ENCODE measurements at regions not wholly inside any gene's neighbourhood (a gene's known extent, or its start where the extent isn't known, plus 50 kb on each side); places are given as distances from the start of the nearest gene placed in this dataset.

DNA sequence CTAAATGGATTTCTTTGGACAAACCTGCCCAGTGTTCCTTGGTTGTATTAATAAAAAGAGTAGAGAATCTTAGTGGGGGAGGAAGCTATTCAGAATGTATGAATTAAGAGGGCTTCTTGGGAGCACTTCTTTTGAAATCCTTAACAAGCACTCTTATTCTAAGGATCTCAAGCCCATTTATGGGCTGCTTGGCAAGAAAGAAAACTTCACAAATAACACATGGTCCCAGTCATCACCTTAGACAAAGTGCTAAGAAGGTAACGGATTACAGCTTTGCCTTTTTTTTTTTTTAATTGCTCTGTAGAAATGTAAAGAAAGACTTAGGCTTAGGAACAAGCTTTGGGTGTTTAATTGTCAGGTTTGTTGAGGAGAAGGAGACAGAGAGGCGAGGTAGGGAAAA, 76.6 kb upstream of the IPO9 start:
- H3K9me3 ChIP-seq, result no peaks in the 10 kb centered on the region
- ATAC-seq (peak; percentile 41), DNase-seq (no peak)
- no peaks in the 10 kb centered on the region for H3K36me3 ChIP-seq
- H3K27ac ChIP-seq, result no peak overlapping the region
- TF ChIP-seq, protein P1, sequence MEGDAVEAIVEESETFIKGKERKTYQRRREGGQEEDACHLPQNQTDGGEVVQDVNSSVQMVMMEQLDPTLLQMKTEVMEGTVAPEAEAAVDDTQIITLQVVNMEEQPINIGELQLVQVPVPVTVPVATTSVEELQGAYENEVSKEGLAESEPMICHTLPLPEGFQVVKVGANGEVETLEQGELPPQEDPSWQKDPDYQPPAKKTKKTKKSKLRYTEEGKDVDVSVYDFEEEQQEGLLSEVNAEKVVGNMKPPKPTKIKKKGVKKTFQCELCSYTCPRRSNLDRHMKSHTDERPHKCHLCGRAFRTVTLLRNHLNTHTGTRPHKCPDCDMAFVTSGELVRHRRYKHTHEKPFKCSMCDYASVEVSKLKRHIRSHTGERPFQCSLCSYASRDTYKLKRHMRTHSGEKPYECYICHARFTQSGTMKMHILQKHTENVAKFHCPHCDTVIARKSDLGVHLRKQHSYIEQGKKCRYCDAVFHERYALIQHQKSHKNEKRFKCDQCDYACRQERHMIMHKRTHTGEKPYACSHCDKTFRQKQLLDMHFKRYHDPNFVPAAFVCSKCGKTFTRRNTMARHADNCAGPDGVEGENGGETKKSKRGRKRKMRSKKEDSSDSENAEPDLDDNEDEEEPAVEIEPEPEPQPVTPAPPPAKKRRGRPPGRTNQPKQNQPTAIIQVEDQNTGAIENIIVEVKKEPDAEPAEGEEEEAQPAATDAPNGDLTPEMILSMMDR (IDR thresholded peaks at IDR 0.05), result no peak
- intact Hi-C loops (cut with DNase I), result no loop called here
- H3K27me3 ChIP-seq, result no peaks in the 10 kb centered on the region
- peaks cover 32% of the 10 kb centered on the region for H3K4me1 ChIP-seq
- no peak overlapping the region for H3K4me3 ChIP-seq

DNA sequence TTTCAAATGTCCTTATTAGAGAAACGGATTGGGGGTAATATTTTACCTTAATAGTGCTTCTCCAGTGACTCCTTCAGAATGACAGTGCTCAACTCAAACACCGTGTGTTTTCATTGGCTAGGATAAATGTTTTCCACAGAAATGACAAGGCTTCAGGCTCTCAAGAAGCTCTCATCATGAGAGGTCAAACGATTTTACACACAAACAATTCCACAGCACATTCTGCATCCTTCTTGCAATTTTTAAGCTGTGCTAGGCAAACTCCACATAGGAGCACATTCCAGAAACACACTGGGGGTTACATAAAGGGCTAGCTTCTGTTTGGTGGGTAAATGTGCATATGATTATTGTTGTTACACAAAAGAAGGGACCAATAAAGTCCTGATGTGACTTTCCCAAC, 75.5 kb upstream of the IPO9 start:
- intact Hi-C loops (cut with DNase I), result no loop called here
- TF ChIP-seq, protein P1 (IDR thresholded peaks at IDR 0.05), result no peak
- DNase-seq (no peak), ATAC-seq (no peak)
- no peak overlapping the region for H3K27ac ChIP-seq
- no peaks in the 10 kb centered on the region for H3K9me3 ChIP-seq
- H3K27me3 ChIP-seq, result no peaks in the 10 kb centered on the region
- no peak overlapping the region for H3K4me3 ChIP-seq
- no peaks in the 10 kb centered on the region for H3K36me3 ChIP-seq
- H3K4me1 ChIP-seq, result peaks cover 32% of the 10 kb centered on the region

DNA sequence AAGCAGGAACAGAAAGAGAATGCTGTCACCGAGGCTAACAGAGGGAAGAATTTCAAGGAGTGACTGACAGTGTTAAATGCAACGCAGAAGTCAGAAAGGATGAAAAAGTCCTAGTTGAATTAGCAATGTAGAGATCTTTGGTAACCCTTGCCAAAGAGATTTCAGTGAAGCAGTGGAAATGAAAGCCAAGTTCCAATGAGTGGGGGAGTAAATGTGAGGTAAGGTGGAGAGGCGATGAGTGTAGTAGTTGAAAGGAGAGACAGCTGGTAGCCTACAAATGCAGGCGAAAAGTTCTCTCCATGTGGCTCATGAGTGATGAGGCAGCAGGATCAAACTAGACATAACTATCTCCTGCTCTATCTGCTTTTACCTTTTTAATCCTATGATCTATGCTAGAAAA, 74.6 kb upstream of the IPO9 start:
- H3K27me3 ChIP-seq, result no peaks in the 10 kb centered on the region
- no peak overlapping the region for H3K4me3 ChIP-seq
- H3K27ac ChIP-seq, result no peak overlapping the region
- intact Hi-C loops (cut with DNase I), result no loop called here
- ATAC-seq, result no peak
- DNase-seq, result no peak
- no peaks in the 10 kb centered on the region for H3K9me3 ChIP-seq
- TF ChIP-seq, protein P1 (IDR thresholded peaks at IDR 0.05), result no peak
- peaks cover 29% of the 10 kb centered on the region for H3K4me1 ChIP-seq
- H3K36me3 ChIP-seq, result no peaks in the 10 kb centered on the region

DNA sequence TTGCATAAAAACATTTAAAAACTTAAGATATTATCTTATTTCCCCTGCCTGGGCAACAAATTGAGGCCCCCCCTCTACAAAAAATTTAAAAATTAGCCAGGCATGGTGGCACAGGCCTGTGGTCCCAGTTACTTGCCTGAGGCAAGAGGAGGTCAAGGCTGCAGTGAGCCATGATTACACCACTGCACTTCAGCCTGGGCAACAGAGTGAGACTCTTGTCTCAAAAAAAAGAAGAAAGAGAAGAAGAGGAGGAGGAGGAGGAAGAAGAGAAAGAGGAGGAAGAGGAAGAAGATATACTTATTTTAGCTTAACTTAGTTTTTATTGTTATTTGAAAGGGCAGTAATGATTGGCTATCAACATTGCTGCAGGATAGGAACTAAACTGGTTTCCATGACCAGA, 73.8 kb upstream of the IPO9 start:
- H3K9me3 ChIP-seq, result no peaks in the 10 kb centered on the region
- TF ChIP-seq, protein P1 (IDR thresholded peaks at IDR 0.05), result no peak
- intact Hi-C loops (cut with DNase I), result no loop called here
- no peaks in the 10 kb centered on the region for H3K36me3 ChIP-seq
- H3K4me3 ChIP-seq, result no peak overlapping the region
- DNase-seq, result no peak
- no peak overlapping the region for H3K27ac ChIP-seq
- peaks cover 29% of the 10 kb centered on the region for H3K4me1 ChIP-seq
- no peaks in the 10 kb centered on the region for H3K27me3 ChIP-seq
- no peak for ATAC-seq

DNA sequence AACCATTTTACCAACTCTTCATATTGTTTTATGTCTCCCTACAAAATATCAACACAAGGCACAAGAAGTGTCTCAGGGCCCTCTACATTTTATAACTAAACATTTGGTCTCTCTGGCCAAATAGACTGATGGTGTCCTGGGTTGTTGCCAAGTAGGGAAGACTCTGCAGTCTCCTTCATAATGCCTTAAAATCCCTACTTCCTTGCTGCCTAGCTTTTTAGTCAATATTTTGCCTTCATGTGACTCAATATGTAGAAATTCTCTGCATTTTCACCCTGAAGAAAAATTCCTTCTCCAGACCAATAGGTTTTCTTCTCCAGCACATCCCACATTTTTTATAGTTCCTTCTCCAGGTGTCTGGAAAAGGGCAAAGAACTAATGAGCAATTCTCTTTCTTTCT, 72.6 kb upstream of the IPO9 start:
- no peak overlapping the region for H3K4me3 ChIP-seq
- no peaks in the 10 kb centered on the region for H3K9me3 ChIP-seq
- DNase-seq, result no peak
- no peak for ATAC-seq
- no peak overlapping the region for H3K27ac ChIP-seq
- TF ChIP-seq, protein P1 (IDR thresholded peaks at IDR 0.05), result no peak
- no peaks in the 10 kb centered on the region for H3K27me3 ChIP-seq
- intact Hi-C loops (cut with DNase I), result no loop called here
- no peaks in the 10 kb centered on the region for H3K36me3 ChIP-seq
- H3K4me1 ChIP-seq, result peaks cover 20% of the 10 kb centered on the region

DNA sequence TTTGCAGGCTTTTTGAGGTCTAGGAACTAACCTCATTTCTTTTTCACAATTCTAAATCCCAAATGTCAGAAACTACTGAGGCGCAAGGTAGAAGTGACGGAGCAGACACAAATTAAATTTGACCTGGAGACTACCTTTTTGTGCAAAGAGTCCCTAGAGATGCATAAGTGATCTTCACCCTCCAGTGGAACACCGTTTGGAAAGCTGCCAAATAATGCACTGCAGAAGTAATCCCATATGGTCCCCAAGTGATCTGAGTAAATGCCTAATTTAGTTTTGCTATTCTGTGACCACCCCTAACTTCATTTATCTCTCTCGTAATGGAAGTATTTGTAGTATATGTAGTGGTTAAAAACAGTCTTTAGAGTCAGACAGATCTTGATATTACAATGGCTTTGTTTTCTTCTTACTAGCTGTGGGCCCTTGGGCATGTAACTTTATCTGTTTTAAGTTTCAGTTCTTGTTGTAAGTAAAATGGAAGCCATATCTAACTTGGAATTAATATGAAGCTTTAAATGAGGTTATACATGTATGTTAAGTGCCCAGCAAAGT, 70.4 kb upstream of the IPO9 start:
- intact Hi-C loops (cut with DNase I), result no loop called here

More for the DNA sequence above, 70.4 kb upstream of the IPO9 start:
- no peaks in the 10 kb centered on the region for H3K36me3 ChIP-seq
- H3K9me3 ChIP-seq, result no peaks in the 10 kb centered on the region
- peaks cover 5% of the 10 kb centered on the region for H3K4me1 ChIP-seq
- TF ChIP-seq, protein P1 (IDR thresholded peaks at IDR 0.05), result no peak
- DNase-seq (no peak), ATAC-seq (no peak)
- H3K27ac ChIP-seq, result no peak overlapping the region
- no peaks in the 10 kb centered on the region for H3K27me3 ChIP-seq
- no peak overlapping the region for H3K4me3 ChIP-seq

Measured in upper lobe of right lung (tissue), 1 donor.